ENCODE measurements at regions not wholly inside any gene's neighbourhood (a gene's known extent, or its start where the extent isn't known, plus 50 kb on each side); places are given as distances from the start of the nearest gene placed in this dataset.
"Not testable (repeated sequence)": the region's sequence is repeated elsewhere in the genome, so short reads cannot be mapped to it uniquely, and the experiment has no call there.

- no peak for DNase-seq (ENCODE audit: low read depth in 2 of 2)
Measured at GRCh38 chr22:19661156-19661555, 53.1 kb upstream of the SEPTIN5 start.

- not testable (repeated sequence) for DNase-seq (ENCODE audit: low read depth in 2 of 2)
Measured at GRCh38 chr22:19662049-19662684, 52.1 kb upstream of the SEPTIN5 start.

- DNase-seq (ENCODE audit: low read depth in 2 of 2): no peak
Measured at GRCh38 chr22:19663286-19663815, 51.0 kb upstream of the SEPTIN5 start.

- DNase-seq (ENCODE audit: low read depth in 2 of 2): no peak
Measured at GRCh38 chr22:19663821-19664355, 50.4 kb upstream of the SEPTIN5 start.

GRCh38 chr22:19664406-19664805 lies 49.9 kb upstream of the SEPTIN5 start:
- DNase-seq (ENCODE audit: low read depth in 2 of 2): no peak
